Hindlimb muscle (tissue), 1 donor: ENCODE measurements at regions not wholly inside any gene's neighbourhood (a gene's known extent, or its start where the extent isn't known, plus 50 kb on each side); places are given as distances from the start of the nearest gene placed in this dataset.
"Not testable (repeated sequence)": the region's sequence is repeated elsewhere in the genome, so short reads cannot be mapped to it uniquely, and the experiment has no call there.

Experiments used
- DNase-seq: peaks from one replicate; pipeline ENCODE4 v3.0.0-alpha.2; 2013

GRCh38 chr1:177410179-177410766 is 239.5 kb downstream of the BRINP2 start:
- no peak for DNase-seq

- not testable (repeated sequence) for DNase-seq
These were observed 235.6 kb downstream of the BRINP2 start for GRCh38 chr1:177406323-177406722.

GRCh38 chr1:177392336-177392735 is 221.6 kb downstream of the BRINP2 start:
- no peak for DNase-seq

GRCh38 chr1:177385760-177386698 is 215.3 kb downstream of the BRINP2 start:
- DNase-seq = no peak

GRCh38 chr1:177384461-177384860 is 213.7 kb downstream of the BRINP2 start:
- no peak for DNase-seq

- DNase-seq = no peak
These were observed 213.0 kb downstream of the BRINP2 start for GRCh38 chr1:177383715-177384114.

GRCh38 chr1:177377866-177378265 is 207.1 kb downstream of the BRINP2 start:
- DNase-seq = peak; percentile 17

- no peak for DNase-seq
These were observed 197.5 kb downstream of the BRINP2 start for GRCh38 chr1:177368255-177368654.

GRCh38 chr1:177366091-177366490 is 195.3 kb downstream of the BRINP2 start:
- no peak for DNase-seq

- DNase-seq = no peak
These were observed 190.0 kb downstream of the BRINP2 start for GRCh38 chr1:177360791-177361190.

- no peak for DNase-seq
These were observed 186.1 kb downstream of the BRINP2 start for GRCh38 chr1:177356674-177357435.

- DNase-seq = no peak
These were observed 184.8 kb downstream of the BRINP2 start for GRCh38 chr1:177355575-177355974.

- DNase-seq = no peak
These were observed 183.5 kb downstream of the BRINP2 start for GRCh38 chr1:177354247-177354646.

- DNase-seq = no peak
These were observed 180.8 kb downstream of the BRINP2 start for GRCh38 chr1:177351361-177352108.

- DNase-seq = no peak
These were observed 176.1 kb downstream of the BRINP2 start for GRCh38 chr1:177346790-177347359.

- DNase-seq = no peak
These were observed 172.7 kb downstream of the BRINP2 start for GRCh38 chr1:177343445-177343844.

- no peak for DNase-seq
These were observed 171.0 kb downstream of the BRINP2 start for GRCh38 chr1:177341773-177342172.

GRCh38 chr1:177340601-177341067 is 169.9 kb downstream of the BRINP2 start:
- DNase-seq = peak; percentile 26

- DNase-seq = no peak
These were observed 167.6 kb downstream of the BRINP2 start for GRCh38 chr1:177338376-177338775.

GRCh38 chr1:177334903-177335302 is 164.1 kb downstream of the BRINP2 start:
- DNase-seq = no peak

GRCh38 chr1:177333936-177334595 is 163.3 kb downstream of the BRINP2 start:
- DNase-seq = peak; percentile 67
